B cell (primary cell): ENCODE measurements at regions not wholly inside any gene's neighbourhood (a gene's known extent, or its start where the extent isn't known, plus 50 kb on each side); places are given as distances from the start of the nearest gene placed in this dataset.

ENCODE experiments used
- CTCF ChIP-seq: fragments of 200-600 bp; IDR thresholded peaks from one replicate; pipeline ENCODE4 v1.8.0; 2022; ENCODE audit warnings: antibody characterized with exemption, mild to moderate bottlenecking
- EZH2 ChIP-seq: IDR thresholded peaks from 2 replicates; pipeline ENCODE4 v1.6.1; 2012; ENCODE audit warnings: borderline replicate concordance, low read depth, mild to moderate bottlenecking, moderate library complexity, low read length; ENCODE audit not compliant: insufficient read depth, poor library complexity, severe bottlenecking

DNA sequence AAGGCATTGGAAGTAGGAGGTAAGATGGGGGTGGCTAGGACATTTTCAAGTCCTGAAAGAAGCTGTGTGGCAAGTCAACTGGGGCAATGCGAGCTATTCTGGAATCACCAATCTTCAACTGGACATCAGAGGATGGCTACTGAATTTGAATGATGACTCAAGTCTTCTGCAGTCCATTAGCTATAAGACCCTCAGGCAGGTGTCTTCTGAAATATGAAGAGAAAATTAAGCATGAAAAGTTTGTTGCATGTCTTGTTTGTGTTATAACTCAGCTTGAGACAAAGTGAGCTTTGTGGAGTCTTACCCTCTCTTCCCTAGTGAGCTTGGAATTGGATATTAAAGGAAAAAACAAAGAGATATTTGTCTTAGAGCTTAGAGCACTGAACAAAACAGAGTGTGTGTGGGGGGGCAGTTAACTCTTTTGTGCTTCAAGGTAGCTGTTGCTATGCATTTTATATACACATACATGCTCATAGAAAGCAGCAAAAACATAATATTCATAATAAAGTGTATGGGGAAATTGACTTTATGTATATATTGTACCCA, 979.1 kb downstream of the MCTP2 start:
- no peak for TF ChIP-seq EZH2
- TF ChIP-seq CTCF = no peak
